C4-2B (cell line): ENCODE measurements at regions not wholly inside any gene's neighbourhood (a gene's known extent, or its start where the extent isn't known, plus 50 kb on each side); places are given as distances from the start of the nearest gene placed in this dataset.

Experiments
- ZFX ChIP-seq: fragments of 450-650 bp; IDR thresholded peaks from 2 replicates; pipeline ENCODE4 v1.6.1; 2017
- TF ChIP-seq, protein P1 (sequence below): fragments of 450-650 bp; conservative IDR thresholded peaks from 2 replicates; pipeline ENCODE4 v1.5.1; 2017; ENCODE audit warnings: mild to moderate bottlenecking

DNA sequence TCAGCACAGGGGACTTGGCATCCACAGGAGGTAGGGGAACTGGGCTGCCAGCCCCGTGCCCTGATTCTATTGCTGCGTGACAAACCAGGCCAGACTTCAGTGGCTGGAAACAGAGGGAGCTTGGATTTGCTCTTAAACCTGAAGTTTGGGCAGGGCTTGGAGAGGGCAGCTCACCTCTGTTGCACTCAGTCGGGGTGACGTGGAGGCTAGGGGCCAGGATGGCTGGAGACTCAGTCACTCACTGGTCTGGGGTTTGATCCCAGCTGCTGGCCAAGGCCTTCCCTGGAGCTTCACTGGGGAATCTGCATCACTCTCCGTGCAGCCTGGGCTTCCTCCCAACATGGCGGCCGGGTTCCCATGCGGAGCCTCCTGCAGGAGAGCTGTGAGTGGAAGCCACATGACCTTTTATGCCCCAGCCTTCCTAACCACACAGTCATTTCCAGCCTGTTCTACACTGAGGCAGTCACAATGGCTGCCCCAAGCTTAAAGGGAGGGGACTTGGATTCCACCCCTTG, 175.2 kb upstream of the HDAC4 start:
- TF ChIP-seq, protein P1, sequence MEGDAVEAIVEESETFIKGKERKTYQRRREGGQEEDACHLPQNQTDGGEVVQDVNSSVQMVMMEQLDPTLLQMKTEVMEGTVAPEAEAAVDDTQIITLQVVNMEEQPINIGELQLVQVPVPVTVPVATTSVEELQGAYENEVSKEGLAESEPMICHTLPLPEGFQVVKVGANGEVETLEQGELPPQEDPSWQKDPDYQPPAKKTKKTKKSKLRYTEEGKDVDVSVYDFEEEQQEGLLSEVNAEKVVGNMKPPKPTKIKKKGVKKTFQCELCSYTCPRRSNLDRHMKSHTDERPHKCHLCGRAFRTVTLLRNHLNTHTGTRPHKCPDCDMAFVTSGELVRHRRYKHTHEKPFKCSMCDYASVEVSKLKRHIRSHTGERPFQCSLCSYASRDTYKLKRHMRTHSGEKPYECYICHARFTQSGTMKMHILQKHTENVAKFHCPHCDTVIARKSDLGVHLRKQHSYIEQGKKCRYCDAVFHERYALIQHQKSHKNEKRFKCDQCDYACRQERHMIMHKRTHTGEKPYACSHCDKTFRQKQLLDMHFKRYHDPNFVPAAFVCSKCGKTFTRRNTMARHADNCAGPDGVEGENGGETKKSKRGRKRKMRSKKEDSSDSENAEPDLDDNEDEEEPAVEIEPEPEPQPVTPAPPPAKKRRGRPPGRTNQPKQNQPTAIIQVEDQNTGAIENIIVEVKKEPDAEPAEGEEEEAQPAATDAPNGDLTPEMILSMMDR: no peak
- no peak for TF ChIP-seq ZFX
